Mucosa of stomach (tissue), 1 donor: ENCODE measurements at regions not wholly inside any gene's neighbourhood (a gene's known extent, or its start where the extent isn't known, plus 50 kb on each side); places are given as distances from the start of the nearest gene placed in this dataset.

Source experiments
- H3K27me3 ChIP-seq: one replicate; pipeline ENCODE4 v1.7.0; 2013; ENCODE audit warnings: mild to moderate bottlenecking, low read length; ENCODE audit not compliant: control insufficient read depth, insufficient read depth
- H3K36me3 ChIP-seq: one replicate; pipeline ENCODE4 v1.7.0; 2013; ENCODE audit warnings: low read length; ENCODE audit not compliant: control insufficient read depth, insufficient read depth
- H3K4me1 ChIP-seq: one replicate; pipeline ENCODE4 v1.7.0; 2013; ENCODE audit warnings: mild to moderate bottlenecking, low read length; ENCODE audit not compliant: control insufficient read depth, insufficient read depth
- H3K4me3 ChIP-seq: one replicate; pipeline ENCODE4 v1.7.0; 2013; ENCODE audit warnings: low read length
- H3K9ac ChIP-seq: one replicate; pipeline ENCODE4 v1.7.0; 2013; ENCODE audit warnings: mild to moderate bottlenecking, low read length, moderate library complexity
- H3K9me3 ChIP-seq: one replicate; pipeline ENCODE4 v1.7.0; 2013; ENCODE audit warnings: mild to moderate bottlenecking, low read length, moderate library complexity; ENCODE audit not compliant: control insufficient read depth
- donor health status: Pancreatic carcinoma.

- Histone ChIP-seq H3K9ac (no peak overlapping the region), H3K27me3 (no peaks in the 10 kb centered on the region), H3K4me3 (no peak overlapping the region), H3K9me3 (no peaks in the 10 kb centered on the region), H3K4me1 (no peaks in the 10 kb centered on the region), H3K36me3 (no peaks in the 10 kb centered on the region)
Measured at GRCh38 chr10:57494486-57494885, 773.2 kb downstream of the IPMK start.

- H3K4me3 ChIP-seq = no peak overlapping the region
- H3K9ac ChIP-seq = no peak overlapping the region
- H3K27me3 ChIP-seq = no peaks in the 10 kb centered on the region
- H3K36me3 ChIP-seq = no peaks in the 10 kb centered on the region
- H3K9me3 ChIP-seq = no peaks in the 10 kb centered on the region
- no peaks in the 10 kb centered on the region for H3K4me1 ChIP-seq
Measured at GRCh38 chr10:57482259-57482658, 785.4 kb downstream of the IPMK start.

GRCh38 chr10:57472823-57473619 lies 794.7 kb downstream of the IPMK start:
- Histone ChIP-seq H3K4me3 (no peak overlapping the region), H3K27me3 (no peaks in the 10 kb centered on the region), H3K9ac (no peak overlapping the region), H3K36me3 (no peaks in the 10 kb centered on the region), H3K4me1 (no peaks in the 10 kb centered on the region), H3K9me3 (no peaks in the 10 kb centered on the region)

GRCh38 chr10:57468894-57469432 lies 798.7 kb downstream of the IPMK start:
- no peaks in the 10 kb centered on the region for H3K9me3 ChIP-seq
- H3K9ac ChIP-seq = no peak overlapping the region
- no peaks in the 10 kb centered on the region for H3K4me1 ChIP-seq
- no peaks in the 10 kb centered on the region for H3K27me3 ChIP-seq
- H3K4me3 ChIP-seq = no peak overlapping the region
- no peaks in the 10 kb centered on the region for H3K36me3 ChIP-seq

GRCh38 chr10:57465155-57465554 lies 802.5 kb downstream of the IPMK start:
- H3K36me3 ChIP-seq = no peaks in the 10 kb centered on the region
- no peaks in the 10 kb centered on the region for H3K9me3 ChIP-seq
- no peaks in the 10 kb centered on the region for H3K27me3 ChIP-seq
- no peak overlapping the region for H3K9ac ChIP-seq
- no peaks in the 10 kb centered on the region for H3K4me1 ChIP-seq
- no peak overlapping the region for H3K4me3 ChIP-seq

GRCh38 chr10:57460540-57460939 lies 807.2 kb downstream of the IPMK start:
- Histone ChIP-seq H3K36me3 (no peaks in the 10 kb centered on the region), H3K9ac (no peak overlapping the region), H3K9me3 (no peaks in the 10 kb centered on the region), H3K4me3 (no peak overlapping the region), H3K27me3 (no peaks in the 10 kb centered on the region), H3K4me1 (no peaks in the 10 kb centered on the region)

- no peaks in the 10 kb centered on the region for H3K27me3 ChIP-seq
- H3K9ac ChIP-seq = no peak overlapping the region
- no peak overlapping the region for H3K4me3 ChIP-seq
- no peaks in the 10 kb centered on the region for H3K36me3 ChIP-seq
- H3K4me1 ChIP-seq = no peaks in the 10 kb centered on the region
- no peaks in the 10 kb centered on the region for H3K9me3 ChIP-seq
Measured at GRCh38 chr10:57457972-57458512, 809.7 kb downstream of the IPMK start.

- Histone ChIP-seq H3K27me3 (no peaks in the 10 kb centered on the region), H3K36me3 (no peaks in the 10 kb centered on the region), H3K4me3 (no peak overlapping the region), H3K9me3 (no peaks in the 10 kb centered on the region), H3K4me1 (no peaks in the 10 kb centered on the region), H3K9ac (no peak overlapping the region)
Measured at GRCh38 chr10:57430376-57430775, 837.3 kb downstream of the IPMK start.

GRCh38 chr10:57420881-57421280 lies 846.8 kb downstream of the IPMK start:
- no peaks in the 10 kb centered on the region for H3K4me1 ChIP-seq
- no peak overlapping the region for H3K9ac ChIP-seq
- no peaks in the 10 kb centered on the region for H3K27me3 ChIP-seq
- H3K36me3 ChIP-seq = no peaks in the 10 kb centered on the region
- H3K9me3 ChIP-seq = no peaks in the 10 kb centered on the region
- no peak overlapping the region for H3K4me3 ChIP-seq

GRCh38 chr10:57418476-57418875 lies 849.2 kb downstream of the IPMK start:
- Histone ChIP-seq H3K4me1 (no peaks in the 10 kb centered on the region), H3K4me3 (no peak overlapping the region), H3K36me3 (no peaks in the 10 kb centered on the region), H3K27me3 (no peaks in the 10 kb centered on the region), H3K9me3 (no peaks in the 10 kb centered on the region), H3K9ac (no peak overlapping the region)

- Histone ChIP-seq H3K36me3 (no peaks in the 10 kb centered on the region), H3K27me3 (no peaks in the 10 kb centered on the region), H3K9me3 (no peaks in the 10 kb centered on the region)
Measured at GRCh38 chr10:57395923-57396322, 871.8 kb downstream of the IPMK start.

GRCh38 chr10:57367412-57367811 lies 900.3 kb downstream of the IPMK start:
- Histone ChIP-seq H3K36me3 (no peaks in the 10 kb centered on the region), H3K9ac (no peak overlapping the region), H3K9me3 (no peaks in the 10 kb centered on the region), H3K27me3 (no peaks in the 10 kb centered on the region), H3K4me3 (no peak overlapping the region), H3K4me1 (no peaks in the 10 kb centered on the region)

More at GRCh38 chr10:57395923-57396322, 871.8 kb downstream of the IPMK start:
- Histone ChIP-seq H3K4me1 (no peaks in the 10 kb centered on the region), H3K4me3 (no peak overlapping the region), H3K9ac (no peak overlapping the region)
